ENCODE measurements at regions not wholly inside any gene's neighbourhood (a gene's known extent, or its start where the extent isn't known, plus 50 kb on each side); places are given as distances from the start of the nearest gene placed in this dataset.
"Not testable (repeated sequence)": the region's sequence is repeated elsewhere in the genome, so short reads cannot be mapped to it uniquely, and the experiment has no call there.

- DNase-seq (ENCODE audit: low read depth in 1 of 2, low spot score in 1 of 2); in situ Hi-C loops (cut with HindIII; ENCODE audit: low pct_unique_long_range_greater_than_20kb, low sequenced_read_pairs): not testable (repeated sequence)
These were observed 86.9 kb upstream of the FZD7 start for GRCh38 chr2:201946746-201947145.

- DNase-seq (ENCODE audit: low read depth in 1 of 2, low spot score in 1 of 2): no peak
- no peak for TF ChIP-seq JUND (IDR thresholded peaks at IDR 0.05; ENCODE audit: low read depth)
- in situ Hi-C loops (cut with HindIII; ENCODE audit: low pct_unique_long_range_greater_than_20kb, low sequenced_read_pairs): no loop called here
These were observed 86.4 kb upstream of the FZD7 start for GRCh38 chr2:201947287-201947686.

- TF ChIP-seq JUND (IDR thresholded peaks at IDR 0.05; ENCODE audit: low read depth): no peak
- in situ Hi-C loops (cut with HindIII; ENCODE audit: low pct_unique_long_range_greater_than_20kb, low sequenced_read_pairs): no loop called here
- DNase-seq (ENCODE audit: low read depth in 1 of 2, low spot score in 1 of 2): no peak
These were observed 84.3 kb upstream of the FZD7 start for GRCh38 chr2:201949181-201949926.

- DNase-seq (ENCODE audit: low read depth in 1 of 2, low spot score in 1 of 2): no peak
- in situ Hi-C loops (cut with HindIII; ENCODE audit: low pct_unique_long_range_greater_than_20kb, low sequenced_read_pairs): no loop called here
- TF ChIP-seq JUND (IDR thresholded peaks at IDR 0.05; ENCODE audit: low read depth): no peak
These were observed 83.8 kb upstream of the FZD7 start for GRCh38 chr2:201949927-201950246.

- no peak for TF ChIP-seq JUND (IDR thresholded peaks at IDR 0.05; ENCODE audit: low read depth)
- in situ Hi-C loops (cut with HindIII; ENCODE audit: low pct_unique_long_range_greater_than_20kb, low sequenced_read_pairs): no loop called here
- DNase-seq (ENCODE audit: low read depth in 1 of 2, low spot score in 1 of 2): no peak
These were observed 83.0 kb upstream of the FZD7 start for GRCh38 chr2:201950606-201951005.

GRCh38 chr2:201952187-201952586 lies 81.5 kb upstream of the FZD7 start:
- in situ Hi-C loops (cut with HindIII; ENCODE audit: low pct_unique_long_range_greater_than_20kb, low sequenced_read_pairs): no loop called here
- no peak for DNase-seq (ENCODE audit: low read depth in 1 of 2, low spot score in 1 of 2)
- TF ChIP-seq JUND (IDR thresholded peaks at IDR 0.05; ENCODE audit: low read depth): no peak

- DNase-seq (ENCODE audit: low read depth in 1 of 2, low spot score in 1 of 2): no peak
- in situ Hi-C loops (cut with HindIII; ENCODE audit: low pct_unique_long_range_greater_than_20kb, low sequenced_read_pairs): no loop called here
- no peak for TF ChIP-seq JUND (IDR thresholded peaks at IDR 0.05; ENCODE audit: low read depth)
These were observed 80.3 kb upstream of the FZD7 start for GRCh38 chr2:201953396-201953795.

- in situ Hi-C loops (cut with HindIII; ENCODE audit: low pct_unique_long_range_greater_than_20kb, low sequenced_read_pairs): no loop called here
These were observed 79.8 kb upstream of the FZD7 start for GRCh38 chr2:201953880-201954279.

GRCh38 chr2:201955231-201955630 lies 78.4 kb upstream of the FZD7 start:
- in situ Hi-C loops (cut with HindIII; ENCODE audit: low pct_unique_long_range_greater_than_20kb, low sequenced_read_pairs): no loop called here
- TF ChIP-seq JUND (IDR thresholded peaks at IDR 0.05; ENCODE audit: low read depth): no peak
- DNase-seq (ENCODE audit: low read depth in 1 of 2, low spot score in 1 of 2): no peak

More at GRCh38 chr2:201953880-201954279, 79.8 kb upstream of the FZD7 start:
- no peak for DNase-seq (ENCODE audit: low read depth in 1 of 2, low spot score in 1 of 2)
- TF ChIP-seq JUND (IDR thresholded peaks at IDR 0.05; ENCODE audit: low read depth): no peak

GRCh38 chr2:201955702-201956141 lies 77.9 kb upstream of the FZD7 start:
- in situ Hi-C loops (cut with HindIII; ENCODE audit: low pct_unique_long_range_greater_than_20kb, low sequenced_read_pairs): no loop called here
- no peak for DNase-seq (ENCODE audit: low read depth in 1 of 2, low spot score in 1 of 2)
- no peak for TF ChIP-seq JUND (IDR thresholded peaks at IDR 0.05; ENCODE audit: low read depth)

GRCh38 chr2:201956361-201956760 lies 77.3 kb upstream of the FZD7 start:
- TF ChIP-seq JUND (IDR thresholded peaks at IDR 0.05; ENCODE audit: low read depth): no peak
- DNase-seq (ENCODE audit: low read depth in 1 of 2, low spot score in 1 of 2): no peak
- in situ Hi-C loops (cut with HindIII; ENCODE audit: low pct_unique_long_range_greater_than_20kb, low sequenced_read_pairs): no loop called here

GRCh38 chr2:201957091-201957490 lies 76.6 kb upstream of the FZD7 start:
- TF ChIP-seq JUND (IDR thresholded peaks at IDR 0.05; ENCODE audit: low read depth): no peak
- no peak for DNase-seq (ENCODE audit: low read depth in 1 of 2, low spot score in 1 of 2)
- in situ Hi-C loops (cut with HindIII; ENCODE audit: low pct_unique_long_range_greater_than_20kb, low sequenced_read_pairs): no loop called here

GRCh38 chr2:201959198-201959597 lies 74.5 kb upstream of the FZD7 start:
- in situ Hi-C loops (cut with HindIII; ENCODE audit: low pct_unique_long_range_greater_than_20kb, low sequenced_read_pairs): no loop called here
- TF ChIP-seq JUND (IDR thresholded peaks at IDR 0.05; ENCODE audit: low read depth): no peak
- DNase-seq (ENCODE audit: low read depth in 1 of 2, low spot score in 1 of 2): no peak

GRCh38 chr2:201959626-201960025 lies 74.0 kb upstream of the FZD7 start:
- DNase-seq (ENCODE audit: low read depth in 1 of 2, low spot score in 1 of 2): no peak
- in situ Hi-C loops (cut with HindIII; ENCODE audit: low pct_unique_long_range_greater_than_20kb, low sequenced_read_pairs): no loop called here
- no peak for TF ChIP-seq JUND (IDR thresholded peaks at IDR 0.05; ENCODE audit: low read depth)
